ENCODE measurements at regions not wholly inside any gene's neighbourhood (a gene's known extent, or its start where the extent isn't known, plus 50 kb on each side); places are given as distances from the start of the nearest gene placed in this dataset.
A peak's percentile ranks its signal among the peaks of the same experiment; 100 is the strongest.

- TF ChIP-seq RFX1 (IDR thresholded peaks at IDR 0.05), result no peak
- TF ChIP-seq THAP7 (CRISPR knock-in tag; IDR thresholded peaks at IDR 0.05), result no peak
- no peak; the same call in 1 of the 2 replicates for TF ChIP-seq ZNF574 (CRISPR knock-in tag; IDR thresholded peaks at IDR 0.05)
- peak; percentile 56; the same call in 1 of the 2 replicates for TF ChIP-seq SMC3 (IDR thresholded peaks at IDR 0.05; ENCODE audit: low read length)
- no peak; the same call in 1 of the 2 replicates for TF ChIP-seq HNF1B (CRISPR knock-in tag; IDR thresholded peaks at IDR 0.05)
- TF ChIP-seq RXRA (CRISPR knock-in tag; IDR thresholded peaks at IDR 0.05), result peak; percentile 55; the same call in 1 of the 2 replicates
- TF ChIP-seq KAT2B (IDR thresholded peaks at IDR 0.05; ENCODE audit: borderline replicate concordance, low read depth, low read length), result no peak
- TF ChIP-seq ZKSCAN1 (IDR thresholded peaks at IDR 0.05; ENCODE audit: low read length), result no peak
- TF ChIP-seq BRCA1 (CRISPR knock-in tag; IDR thresholded peaks at IDR 0.05), result 0 out of 2 replicates have a peak, but pooled peaks have one; percentile 60
- no peak for TF ChIP-seq HDAC2 (CRISPR knock-in tag; IDR thresholded peaks at IDR 0.05)
- TF ChIP-seq NCOA2 (CRISPR knock-in tag; IDR thresholded peaks at IDR 0.05), result no peak
- no peak for TF ChIP-seq CEBPB (IDR thresholded peaks at IDR 0.05; ENCODE audit: borderline replicate concordance, low read depth, low read length)
- no peak for TF ChIP-seq ZKSCAN5 (CRISPR knock-in tag; IDR thresholded peaks at IDR 0.05)
- TF ChIP-seq USF2 (IDR thresholded peaks at IDR 0.05; ENCODE audit: low read depth, low read length), result no peak
- no peak for TF ChIP-seq USF2 (CRISPR knock-in tag; IDR thresholded peaks at IDR 0.05; ENCODE audit: borderline replicate concordance)
- TF ChIP-seq ZNF343 (CRISPR knock-in tag; IDR thresholded peaks at IDR 0.05), result no peak
- no peak for TF ChIP-seq ELK4 (CRISPR knock-in tag; IDR thresholded peaks at IDR 0.05; ENCODE audit: borderline replicate concordance)
- TF ChIP-seq NFKB2 (CRISPR knock-in tag; IDR thresholded peaks at IDR 0.05; ENCODE audit: borderline replicate concordance), result no peak; the same call in 1 of the 2 replicates
- TF ChIP-seq POLR2AphosphoS5 (IDR thresholded peaks at IDR 0.05; ENCODE audit: low read depth, low read length), result no peak
- TF ChIP-seq JUND (CRISPR knock-in tag; IDR thresholded peaks at IDR 0.05), result no peak
Measured at GRCh38 chr11:16613512-16614381, 124.7 kb upstream of the C11orf58 start (continued).
